GM23338 (cell line): ENCODE measurements at regions not wholly inside any gene's neighbourhood (a gene's known extent, or its start where the extent isn't known, plus 50 kb on each side); places are given as distances from the start of the nearest gene placed in this dataset.
"Not testable (repeated sequence)": the region's sequence is repeated elsewhere in the genome, so short reads cannot be mapped to it uniquely, and the experiment has no call there.

Experiments used
- CTCF ChIP-seq, 2 experiments: fragments of 200-600 bp in 1 of 2; sonication (generic) in 1 of 2; conservative IDR thresholded peaks; 2 replicates each; pipeline versions ENCODE4 v1.5.1 to v1.6.1; 2016 to 2017; ENCODE audit warnings: antibody characterized with exemption in 2 of 2, low read depth in 2 of 2, mild to moderate bottlenecking in 2 of 2, moderate library complexity in 1 of 2
- POLR2AphosphoS5 ChIP-seq: IDR thresholded peaks from 2 replicates; pipeline ENCODE4 v1.6.1; 2016; ENCODE audit warnings: antibody characterized with exemption, low read depth
- REST ChIP-seq: IDR thresholded peaks from one replicate; pipeline ENCODE4 v1.6.1; 2018; ENCODE audit warnings: antibody characterized with exemption; ENCODE audit not compliant: unreplicated experiment

- not testable (repeated sequence) for TF ChIP-seq CTCF (conservative IDR thresholded peaks at IDR 0.05; ENCODE audit: low read depth in 2 of 2); REST; POLR2AphosphoS5
These were observed 331.3 kb downstream of the SUCLG1 start for GRCh38 chr2:84127812-84128211.
